DND-41 (cell line): ENCODE measurements at regions not wholly inside any gene's neighbourhood (a gene's known extent, or its start where the extent isn't known, plus 50 kb on each side); places are given as distances from the start of the nearest gene placed in this dataset.

Experiments
- EZH2 ChIP-seq: IDR thresholded peaks from 3 replicates; pipeline ENCODE4 v1.6.1; 2012; ENCODE audit warnings: borderline replicate concordance, low read depth, mild to moderate bottlenecking, moderate library complexity, low read length, inconsistent platforms; ENCODE audit not compliant: severe bottlenecking
- TF ChIP-seq, protein P1 (sequence below): IDR thresholded peaks from 2 replicates; pipeline ENCODE4 v1.5.1; 2012; ENCODE audit warnings: borderline replicate concordance, low read length, moderate library complexity, mild to moderate bottlenecking; ENCODE audit not compliant: poor library complexity, severe bottlenecking; ENCODE audit errors: extremely low read depth

DNA sequence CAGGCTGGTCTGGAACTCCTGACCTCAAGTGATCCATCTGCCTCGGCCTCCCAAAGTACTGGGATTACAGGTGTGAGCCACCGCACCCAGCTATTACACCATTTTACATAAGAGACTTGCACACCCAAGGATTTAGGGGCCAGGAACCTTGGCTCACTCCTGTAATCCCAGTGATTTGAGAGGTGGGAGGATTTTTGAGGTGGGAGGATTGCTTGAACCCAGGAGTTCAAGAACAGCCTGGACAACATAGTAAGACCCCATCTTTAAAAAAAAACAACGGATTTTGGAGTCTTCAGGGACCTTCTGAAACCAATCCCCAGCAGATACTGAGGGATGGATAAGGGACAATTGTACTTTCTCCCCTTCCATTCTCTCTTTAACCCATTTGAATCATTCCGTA is 55.3 kb upstream of the PIM1 start:
- TF ChIP-seq, protein P1, sequence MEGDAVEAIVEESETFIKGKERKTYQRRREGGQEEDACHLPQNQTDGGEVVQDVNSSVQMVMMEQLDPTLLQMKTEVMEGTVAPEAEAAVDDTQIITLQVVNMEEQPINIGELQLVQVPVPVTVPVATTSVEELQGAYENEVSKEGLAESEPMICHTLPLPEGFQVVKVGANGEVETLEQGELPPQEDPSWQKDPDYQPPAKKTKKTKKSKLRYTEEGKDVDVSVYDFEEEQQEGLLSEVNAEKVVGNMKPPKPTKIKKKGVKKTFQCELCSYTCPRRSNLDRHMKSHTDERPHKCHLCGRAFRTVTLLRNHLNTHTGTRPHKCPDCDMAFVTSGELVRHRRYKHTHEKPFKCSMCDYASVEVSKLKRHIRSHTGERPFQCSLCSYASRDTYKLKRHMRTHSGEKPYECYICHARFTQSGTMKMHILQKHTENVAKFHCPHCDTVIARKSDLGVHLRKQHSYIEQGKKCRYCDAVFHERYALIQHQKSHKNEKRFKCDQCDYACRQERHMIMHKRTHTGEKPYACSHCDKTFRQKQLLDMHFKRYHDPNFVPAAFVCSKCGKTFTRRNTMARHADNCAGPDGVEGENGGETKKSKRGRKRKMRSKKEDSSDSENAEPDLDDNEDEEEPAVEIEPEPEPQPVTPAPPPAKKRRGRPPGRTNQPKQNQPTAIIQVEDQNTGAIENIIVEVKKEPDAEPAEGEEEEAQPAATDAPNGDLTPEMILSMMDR, result no peak
- no peak for TF ChIP-seq EZH2
